Endothelial cell of umbilical vein (primary cell): ENCODE measurements at regions not wholly inside any gene's neighbourhood (a gene's known extent, or its start where the extent isn't known, plus 50 kb on each side); places are given as distances from the start of the nearest gene placed in this dataset.

Experiments used
- BruUV-seq: library from RNA; stranded (reverse); fragments of 400-500 nt; replicated peaks from 2 replicates; lab custom pipeline; 2021; lab: Mats Ljungman, UMichigan
- CTCF ChIA-PET: fragments of 300-600, 350-600 bp; sonication (Branson Sonifier 250); formaldehyde crosslinking; loops from one replicate; lab custom pipeline; 2021; ENCODE audit warnings: antibody characterized with exemption, inconsistent platforms; lab: Charles Lee
- POLR2A ChIA-PET: fragments of 300-600, 350-600 bp; sonication (Branson Sonifier 250); formaldehyde crosslinking; loops from one replicate; lab custom pipeline; 2021; ENCODE audit warnings: antibody characterized with exemption, inconsistent platforms; lab: Charles Lee
- DNase-seq: peaks from one replicate; pipeline ENCODE4 v3.0.0-alpha.2; 2011; ENCODE audit warnings: low read depth, low spot score
- FAIRE-seq: peaks from 2 replicates; lab custom pipeline; 2011; peaks lifted over from hg19 to GRCh38; lab: Jason Lieb, UNC
- H2AFZ ChIP-seq: 2 replicates; pipeline ENCODE4 v1.6.0; 2012; ENCODE audit warnings: low read depth, low read length, control low read depth, inconsistent platforms
- H3K27ac ChIP-seq: 2 replicates; pipeline ENCODE4 v1.5.1; 2011; ENCODE audit warnings: low read depth, mild to moderate bottlenecking, control low read depth, low read length, moderate library complexity; ENCODE audit not compliant: insufficient read depth
- H3K27me3 ChIP-seq, 2 experiments: 2 replicates each; pipeline versions ENCODE4 v1.6.0 to v1.6.1; 2011; ENCODE audit warnings: low read length in 2 of 2, mixed read lengths in 1 of 2; ENCODE audit not compliant: control insufficient read depth in 2 of 2, insufficient read depth in 2 of 2
- H3K36me3 ChIP-seq, 2 experiments: 2 replicates in 1 of 2; 3 replicates in 1 of 2; pipeline ENCODE4 v1.5.1; 2011; ENCODE audit warnings: low read length in 2 of 2, mild to moderate bottlenecking in 1 of 2, moderate library complexity in 1 of 2; ENCODE audit not compliant: control insufficient read depth in 2 of 2, insufficient read depth in 2 of 2; ENCODE audit errors: extremely low read depth in 1 of 2
- H3K4me1 ChIP-seq: 3 replicates; pipeline ENCODE4 v1.5.1; 2011; ENCODE audit warnings: mild to moderate bottlenecking, low read length; ENCODE audit not compliant: control insufficient read depth, insufficient read depth; ENCODE audit errors: extremely low read depth
- H3K4me2 ChIP-seq: 2 replicates; pipeline ENCODE4 v1.6.1; 2011; ENCODE audit warnings: low read length, control low read depth, mixed read lengths; ENCODE audit not compliant: insufficient read depth
- H3K4me3 ChIP-seq, 3 experiments: fragments of 200-600 bp in 1 of 3; sonication (generic), shearing (Covaris generic) in 1 of 3; replicated peaks in 1 of 3; 2 replicates each; pipeline ENCODE4 v1.5.1; 2011 to 2016; ENCODE audit warnings: control low read depth in 3 of 3, low read length in 3 of 3, mild to moderate bottlenecking in 2 of 3, inconsistent platforms in 1 of 3, low read depth in 1 of 3, moderate library complexity in 1 of 3; ENCODE audit not compliant: insufficient read depth in 1 of 3
- H3K79me2 ChIP-seq: 2 replicates; pipeline ENCODE4 v1.6.0; 2012; ENCODE audit warnings: low read length, inconsistent platforms; ENCODE audit not compliant: control insufficient read depth, insufficient read depth
- H3K9ac ChIP-seq: replicated peaks from 2 replicates; pipeline ENCODE3; 2011; ENCODE audit warnings: low read length, control low read depth; ENCODE audit not compliant: insufficient read depth; ENCODE audit errors: extremely low read depth
- H3K9me1 ChIP-seq: replicated peaks from 3 replicates; pipeline ENCODE4 v1.6.0; 2011; ENCODE audit warnings: mild to moderate bottlenecking, low read length; ENCODE audit not compliant: control insufficient read depth, insufficient read depth; ENCODE audit errors: extremely low read depth
- H3K9me3 ChIP-seq: replicated peaks from 2 replicates; pipeline ENCODE4 v1.5.1; 2012; ENCODE audit warnings: low read length, inconsistent platforms; ENCODE audit not compliant: control insufficient read depth, insufficient read depth
- H4K20me1 ChIP-seq: replicated peaks from 2 replicates; pipeline ENCODE3; 2011; ENCODE audit warnings: mild to moderate bottlenecking, low read length; ENCODE audit not compliant: control insufficient read depth, insufficient read depth; ENCODE audit errors: extremely low read depth
- CTCF ChIP-seq, 2 donors: IDR thresholded peaks; 1 replicate in 1 of 2; 2 replicates in 1 of 2; pipeline ENCODE4 v1.5.1; 2011; ENCODE audit warnings: low read length in 2 of 2, mild to moderate bottlenecking in 2 of 2, moderate library complexity in 2 of 2, control low read depth in 1 of 2, inconsistent platforms in 1 of 2, low read depth in 1 of 2; ENCODE audit not compliant: insufficient read depth in 1 of 2; ENCODE audit errors: extremely low read depth in 1 of 2
- EZH2 ChIP-seq: IDR thresholded peaks from 2 replicates; pipeline ENCODE4 v1.6.1; 2012; ENCODE audit warnings: borderline replicate concordance, low read depth, mild to moderate bottlenecking, moderate library complexity, low read length, inconsistent platforms; ENCODE audit not compliant: severe bottlenecking
- FOS ChIP-seq: IDR thresholded peaks from 2 replicates; pipeline ENCODE4 v1.6.1; 2011; ENCODE audit warnings: mild to moderate bottlenecking, low read length, moderate library complexity, borderline replicate concordance; ENCODE audit not compliant: insufficient read depth
- GATA2 ChIP-seq: IDR thresholded peaks from 2 replicates; pipeline ENCODE4 v1.7.0; 2011; ENCODE audit warnings: low read depth, mild to moderate bottlenecking, moderate library complexity, mixed read lengths, low read length; ENCODE audit not compliant: insufficient read length, insufficient read depth
- JUN ChIP-seq: IDR thresholded peaks from 2 replicates; pipeline ENCODE4 v1.6.1; 2011; ENCODE audit warnings: borderline replicate concordance, low read depth; ENCODE audit not compliant: insufficient read length, insufficient read depth
- MAX ChIP-seq: IDR thresholded peaks from 2 replicates; pipeline ENCODE4 v1.6.1; 2011; ENCODE audit not compliant: insufficient read depth, insufficient read length
- MYC ChIP-seq: IDR thresholded peaks from one replicate; pipeline ENCODE4 v1.6.1; 2011; ENCODE audit warnings: mild to moderate bottlenecking, low read depth, low read length
- POLR2A ChIP-seq: IDR thresholded peaks from 2 replicates; pipeline ENCODE4 v1.6.1; 2012; ENCODE audit warnings: low read depth, mild to moderate bottlenecking, control low read depth, low read length
- POLR2AphosphoS5 ChIP-seq: IDR thresholded peaks from 2 replicates; pipeline ENCODE4 v1.6.1; 2012; ENCODE audit warnings: low read depth, mild to moderate bottlenecking, control low read depth, low read length, moderate library complexity; ENCODE audit not compliant: insufficient read depth
- dilution Hi-C: fragments of 300-500 bp; cut with MboI; formaldehyde crosslinking; loops from one replicate; pipeline ENCODE4 v1.15.0; 2019; ENCODE audit warnings: low sequenced_read_pairs; ENCODE audit not compliant: extremely low pct_ligation_motif_present
- intact Hi-C: fragments of 100-400 bp; cut with micrococcal nuclease; formaldehyde crosslinking; loops from one replicate; pipeline ENCODE4 v1.10.0; 2022

- H3K4me2 ChIP-seq, result no peak overlapping the region
- H3K9me1 ChIP-seq, result no peaks in the 10 kb centered on the region
- no peak overlapping the region for H2AFZ ChIP-seq
- no peak overlapping the region for H3K4me3 ChIP-seq
- H3K4me1 ChIP-seq, result no peaks in the 10 kb centered on the region
- DNase-seq (no peak), FAIRE-seq (no peak)
- H3K36me3 ChIP-seq, result no peaks in the 10 kb centered on the region
- H3K27me3 ChIP-seq, result peaks cover 0 to 3% of the 10 kb centered on the region in 2 experiments
- H4K20me1 ChIP-seq, result no peaks in the 10 kb centered on the region
- H3K27ac ChIP-seq, result no peak overlapping the region
- H3K9ac ChIP-seq, result no peak overlapping the region
- ChIA-PET CTCF (no interaction called here), POLR2A (no interaction called here)
- H3K79me2 ChIP-seq, result no peaks in the 10 kb centered on the region
- H3K9me3 ChIP-seq, result no peaks in the 10 kb centered on the region
- no TSS peak for BruUV-seq
- dilution Hi-C loops (no loop called here), intact Hi-C loops (no loop called here)
- TF ChIP-seq JUN (no peak), EZH2 (no peak), CTCF (IDR thresholded peaks at IDR 0.05; ENCODE audit: extremely low read depth in 1 of 2, insufficient read depth in 1 of 2, low read depth in 1 of 2, low read length in 2 of 2) (no peak), POLR2A (no peak), POLR2AphosphoS5 (no peak), FOS (no peak), MAX (no peak), GATA2 (no peak), MYC (no peak)
Measured at GRCh38 chr2:71793926-71794325, 340.6 kb downstream of the DYSF start.
